ENCODE measurements at regions not wholly inside any gene's neighbourhood (a gene's known extent, or its start where the extent isn't known, plus 50 kb on each side); places are given as distances from the start of the nearest gene placed in this dataset.

- H3K4me1 ChIP-seq (ENCODE audit: insufficient read depth), result no peaks in the 10 kb centered on the region
- DNase-seq (ENCODE audit: low spot score), result no peak
- no peaks in the 10 kb centered on the region for H3K9me3 ChIP-seq (ENCODE audit: low read depth)
- H2AFZ ChIP-seq, result no peak overlapping the region
- no peak overlapping the region for H3K4me2 ChIP-seq
- no peak overlapping the region for H3K27ac ChIP-seq
- no peaks in the 10 kb centered on the region for H3K36me3 ChIP-seq (replicated peaks; ENCODE audit: insufficient read depth, low read depth)
- TF ChIP-seq EZH2 (IDR thresholded peaks at IDR 0.05; ENCODE audit: borderline replicate concordance) (no peak), EZH2phosphoT487 (IDR thresholded peaks at IDR 0.05; ENCODE audit: low read depth, severe bottlenecking, unreplicated experiment) (no peak)
- TF ChIP-seq, protein P1, sequence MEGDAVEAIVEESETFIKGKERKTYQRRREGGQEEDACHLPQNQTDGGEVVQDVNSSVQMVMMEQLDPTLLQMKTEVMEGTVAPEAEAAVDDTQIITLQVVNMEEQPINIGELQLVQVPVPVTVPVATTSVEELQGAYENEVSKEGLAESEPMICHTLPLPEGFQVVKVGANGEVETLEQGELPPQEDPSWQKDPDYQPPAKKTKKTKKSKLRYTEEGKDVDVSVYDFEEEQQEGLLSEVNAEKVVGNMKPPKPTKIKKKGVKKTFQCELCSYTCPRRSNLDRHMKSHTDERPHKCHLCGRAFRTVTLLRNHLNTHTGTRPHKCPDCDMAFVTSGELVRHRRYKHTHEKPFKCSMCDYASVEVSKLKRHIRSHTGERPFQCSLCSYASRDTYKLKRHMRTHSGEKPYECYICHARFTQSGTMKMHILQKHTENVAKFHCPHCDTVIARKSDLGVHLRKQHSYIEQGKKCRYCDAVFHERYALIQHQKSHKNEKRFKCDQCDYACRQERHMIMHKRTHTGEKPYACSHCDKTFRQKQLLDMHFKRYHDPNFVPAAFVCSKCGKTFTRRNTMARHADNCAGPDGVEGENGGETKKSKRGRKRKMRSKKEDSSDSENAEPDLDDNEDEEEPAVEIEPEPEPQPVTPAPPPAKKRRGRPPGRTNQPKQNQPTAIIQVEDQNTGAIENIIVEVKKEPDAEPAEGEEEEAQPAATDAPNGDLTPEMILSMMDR (IDR thresholded peaks at IDR 0.05; ENCODE audit: poor library complexity), result no peak
- H3K79me2 ChIP-seq, result no peaks in the 10 kb centered on the region
- WGBS (ENCODE audit: low lambda C conversion rate, missing lambda C conversion rate), result 87% methylated on average over 5 of the region's 5 CpGs
- H3K27me3 ChIP-seq, result no peaks in the 10 kb centered on the region
- no peaks in the 10 kb centered on the region for H3K9me2 ChIP-seq (replicated peaks; ENCODE audit: insufficient read depth)
- no peak overlapping the region for H3K4me3 ChIP-seq
- no peaks in the 10 kb centered on the region for H4K20me1 ChIP-seq (ENCODE audit: insufficient read depth, poor library complexity, severe bottlenecking)
Observed at GRCh38 chr15:62873203-62873602, 169.3 kb upstream of the TPM1 start.

DNA sequence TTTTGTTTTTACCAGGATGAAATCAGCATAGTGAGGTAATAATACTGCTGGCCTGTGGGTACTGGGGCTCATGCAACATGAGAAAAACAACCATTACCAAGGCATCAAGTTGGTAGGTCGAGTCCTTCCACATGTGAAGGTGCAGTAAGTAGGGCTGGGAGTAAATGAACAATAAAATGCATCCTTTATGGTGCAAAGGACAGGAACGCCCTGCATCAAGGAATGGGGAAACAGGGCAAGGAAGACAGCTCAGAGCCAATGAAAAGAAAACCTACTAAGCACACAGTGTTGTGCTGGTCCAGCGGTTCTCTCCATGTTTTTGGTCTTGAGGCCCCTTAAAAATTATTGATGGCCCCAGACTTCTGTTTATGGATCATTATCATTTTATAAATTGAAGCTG lies 168.5 kb upstream of the TPM1 start:
- H3K27ac ChIP-seq, result no peak overlapping the region
- no peak overlapping the region for H2AFZ ChIP-seq
- DNase-seq (ENCODE audit: low spot score), result no peak
- no peaks in the 10 kb centered on the region for H3K36me3 ChIP-seq (replicated peaks; ENCODE audit: insufficient read depth, low read depth)
- 94% methylated on average over 3 of the region's 3 CpGs for WGBS (ENCODE audit: low lambda C conversion rate, missing lambda C conversion rate)
- TF ChIP-seq EZH2phosphoT487 (IDR thresholded peaks at IDR 0.05; ENCODE audit: low read depth, severe bottlenecking, unreplicated experiment) (no peak), EZH2 (IDR thresholded peaks at IDR 0.05; ENCODE audit: borderline replicate concordance) (no peak)
- TF ChIP-seq, protein P1 (IDR thresholded peaks at IDR 0.05; ENCODE audit: poor library complexity), result no peak
- no peaks in the 10 kb centered on the region for H3K79me2 ChIP-seq
- no peak overlapping the region for H3K4me2 ChIP-seq
- no peaks in the 10 kb centered on the region for H3K9me2 ChIP-seq (replicated peaks; ENCODE audit: insufficient read depth)
- no peaks in the 10 kb centered on the region for H4K20me1 ChIP-seq (ENCODE audit: insufficient read depth, poor library complexity, severe bottlenecking)
- no peaks in the 10 kb centered on the region for H3K4me1 ChIP-seq (ENCODE audit: insufficient read depth)
- H3K27me3 ChIP-seq, result no peaks in the 10 kb centered on the region
- no peaks in the 10 kb centered on the region for H3K9me3 ChIP-seq (ENCODE audit: low read depth)
- no peak overlapping the region for H3K4me3 ChIP-seq

GRCh38 chr15:62874959-62875625 lies 167.5 kb upstream of the TPM1 start:
- Histone ChIP-seq H3K9me2 (replicated peaks; ENCODE audit: insufficient read depth) (no peaks in the 10 kb centered on the region), H3K9me3 (ENCODE audit: low read depth) (no peaks in the 10 kb centered on the region), H2AFZ (no peak overlapping the region), H4K20me1 (ENCODE audit: insufficient read depth, poor library complexity, severe bottlenecking) (no peaks in the 10 kb centered on the region), H3K27ac (no peak overlapping the region), H3K27me3 (no peaks in the 10 kb centered on the region), H3K36me3 (replicated peaks; ENCODE audit: insufficient read depth, low read depth) (no peaks in the 10 kb centered on the region), H3K4me1 (ENCODE audit: insufficient read depth) (peaks cover 2% of the 10 kb centered on the region), H3K4me2 (no peak overlapping the region), H3K79me2 (no peaks in the 10 kb centered on the region), H3K4me3 (no peak overlapping the region)
- 69% methylated on average over 13 of the region's 13 CpGs for WGBS (ENCODE audit: low lambda C conversion rate, missing lambda C conversion rate)
- no peak for DNase-seq (ENCODE audit: low spot score)
- TF ChIP-seq, protein P1 (IDR thresholded peaks at IDR 0.05; ENCODE audit: poor library complexity), result no peak
- TF ChIP-seq EZH2 (IDR thresholded peaks at IDR 0.05; ENCODE audit: borderline replicate concordance) (no peak), EZH2phosphoT487 (IDR thresholded peaks at IDR 0.05; ENCODE audit: low read depth, severe bottlenecking, unreplicated experiment) (no peak)
